Astrocyte (in vitro differentiated cells and primary cell): ENCODE measurements at regions not wholly inside any gene's neighbourhood (a gene's known extent, or its start where the extent isn't known, plus 50 kb on each side); places are given as distances from the start of the nearest gene placed in this dataset.

Experiments used
- CTCF ChIP-seq: IDR thresholded peaks from 2 replicates; pipeline ENCODE4 v1.5.1; 2011; ENCODE audit warnings: low read depth, mild to moderate bottlenecking, inconsistent platforms, low read length, moderate library complexity; ENCODE audit not compliant: insufficient read depth
- EZH2 ChIP-seq: IDR thresholded peaks from 2 replicates; pipeline ENCODE4 v1.6.1; 2012; ENCODE audit warnings: mild to moderate bottlenecking, low read length, inconsistent platforms; ENCODE audit not compliant: insufficient read depth

GRCh38 chr16:49089039-49089438, 192.6 kb downstream of the CBLN1 start:
- TF ChIP-seq CTCF (no peak), EZH2 (no peak)
